ENCODE measurements at regions not wholly inside any gene's neighbourhood (a gene's known extent, or its start where the extent isn't known, plus 50 kb on each side); places are given as distances from the start of the nearest gene placed in this dataset.
"Not testable (repeated sequence)": the region's sequence is repeated elsewhere in the genome, so short reads cannot be mapped to it uniquely, and the experiment has no call there.

DNA sequence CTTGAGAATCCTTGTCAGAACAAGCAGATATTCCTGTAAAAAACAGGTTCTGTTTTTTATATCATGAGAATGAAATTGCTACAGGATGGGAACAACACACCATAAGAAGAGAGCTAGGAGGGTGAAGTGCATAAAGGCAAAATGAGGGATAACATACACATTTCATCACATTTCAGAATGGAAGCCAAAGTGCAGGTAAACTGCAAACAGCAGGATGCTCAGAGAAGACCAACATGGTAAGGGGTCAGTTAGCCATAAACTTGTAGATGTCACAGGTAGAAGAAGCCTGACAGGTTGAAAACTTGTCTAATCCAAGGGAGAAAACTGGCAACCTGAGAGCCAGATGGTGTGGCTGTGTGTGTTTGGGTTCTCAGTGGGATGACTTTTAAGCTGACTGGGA lies 88.9 kb upstream of the FAT1 start:
- intact Hi-C loops (cut with DNase I) = no loop called here
- DNase-seq (ENCODE audit: missing footprints) (no peak), ATAC-seq (no peak)

- ATAC-seq (no peak), DNase-seq (ENCODE audit: missing footprints) (no peak)
- intact Hi-C loops (cut with DNase I) = no loop called here
Observed at GRCh38 chr4:186813377-186814068, 89.9 kb upstream of the FAT1 start.

GRCh38 chr4:186814535-186815070 lies 90.9 kb upstream of the FAT1 start:
- DNase-seq (ENCODE audit: missing footprints) (no peak), ATAC-seq (no peak)
- intact Hi-C loops (cut with DNase I) = no loop called here

DNA sequence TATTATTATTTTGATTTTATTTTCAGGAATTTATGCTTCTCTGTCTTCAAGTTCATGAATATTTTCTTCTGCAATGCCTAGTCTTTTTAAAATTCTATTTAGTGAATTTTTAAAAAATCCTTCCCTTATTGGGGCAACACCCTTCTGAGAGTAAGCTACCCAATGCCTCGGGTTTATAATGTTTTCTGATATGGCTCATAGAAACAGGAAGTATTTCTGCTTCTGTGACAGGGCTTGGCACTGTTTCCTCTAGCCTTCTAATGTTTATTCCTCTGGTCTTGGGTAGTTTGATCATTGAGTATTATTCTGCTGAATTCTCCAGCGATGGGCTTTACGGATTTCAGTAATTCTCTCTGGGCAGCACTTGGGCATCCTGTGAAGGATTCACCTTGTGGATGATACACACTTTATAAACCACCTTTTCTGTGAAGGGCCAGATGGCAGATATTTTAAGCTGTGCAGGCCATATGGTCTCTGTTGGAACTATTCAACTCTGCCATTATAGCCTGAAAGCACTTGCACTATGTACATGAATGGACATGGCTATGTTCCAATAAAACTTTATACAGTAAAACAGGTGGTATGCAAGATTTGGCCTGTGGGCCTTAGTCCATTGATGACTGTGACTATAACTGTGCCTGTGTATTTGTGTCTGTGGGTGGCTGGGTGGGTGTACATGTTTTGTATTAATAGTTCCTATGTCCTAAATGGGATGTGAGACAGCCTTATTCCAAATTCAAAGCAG lies 95.9 kb upstream of the FAT1 start:
- intact Hi-C loops (cut with DNase I) = no loop called here
- ATAC-seq (no peak), DNase-seq (ENCODE audit: missing footprints) (no peak)

- ATAC-seq = no peak
- DNase-seq (ENCODE audit: missing footprints) = peak; percentile 70
- intact Hi-C loops (cut with DNase I) = no loop called here
Observed at GRCh38 chr4:186820391-186820891, 96.8 kb upstream of the FAT1 start.

DNA sequence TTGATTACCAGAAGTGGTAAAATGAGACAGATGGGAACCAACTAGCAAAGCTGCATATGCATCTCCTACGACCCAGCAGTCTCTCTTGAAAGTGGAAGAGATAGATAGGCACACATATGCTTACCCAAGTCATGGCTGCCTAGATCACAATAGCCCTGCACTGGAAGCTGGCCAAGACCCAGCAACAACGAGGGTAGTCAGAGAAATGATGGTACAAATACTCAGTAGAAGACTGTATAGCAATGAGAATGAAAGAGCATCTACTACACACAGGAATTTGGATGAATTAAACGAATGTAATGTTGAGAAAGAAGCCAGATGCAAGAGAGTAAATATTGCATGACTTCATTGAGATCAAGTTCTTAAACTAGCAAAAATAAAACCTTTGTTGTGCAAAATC lies 100.3 kb upstream of the FAT1 start:
- intact Hi-C loops (cut with DNase I) = no loop called here
- DNase-seq (ENCODE audit: missing footprints) (no peak), ATAC-seq (no peak)

GRCh38 chr4:186825069-186825468 lies 101.4 kb upstream of the FAT1 start:
- ATAC-seq (no peak), DNase-seq (ENCODE audit: missing footprints) (no peak)
- intact Hi-C loops (cut with DNase I) = no loop called here

GRCh38 chr4:186826006-186826405 lies 102.3 kb upstream of the FAT1 start:
- DNase-seq (ENCODE audit: missing footprints) (no peak), ATAC-seq (no peak)
- intact Hi-C loops (cut with DNase I) = no loop called here

GRCh38 chr4:186826846-186827533 lies 103.3 kb upstream of the FAT1 start:
- intact Hi-C loops (cut with DNase I) = no loop called here
- ATAC-seq (no peak), DNase-seq (ENCODE audit: missing footprints) (no peak)

DNA sequence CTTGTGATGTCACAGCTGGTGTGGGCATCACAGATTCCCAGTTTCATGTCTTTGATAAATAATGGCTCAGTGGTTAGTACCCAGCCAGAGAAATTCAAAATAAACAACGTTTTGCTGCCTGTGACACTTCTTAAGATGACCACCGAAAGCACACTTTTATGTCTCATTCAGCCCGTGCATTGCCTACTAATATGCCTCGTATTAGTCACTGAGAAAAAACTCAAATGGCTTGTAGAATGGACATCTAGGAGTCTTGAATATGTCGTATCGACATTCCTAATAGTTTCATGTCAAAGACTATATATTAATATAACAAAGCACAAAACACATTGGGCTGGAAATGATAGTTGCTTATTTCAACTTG lies 103.9 kb upstream of the FAT1 start:
- ATAC-seq = no peak
- intact Hi-C loops (cut with DNase I) = no loop called here
- DNase-seq (ENCODE audit: missing footprints) = no peak

DNA sequence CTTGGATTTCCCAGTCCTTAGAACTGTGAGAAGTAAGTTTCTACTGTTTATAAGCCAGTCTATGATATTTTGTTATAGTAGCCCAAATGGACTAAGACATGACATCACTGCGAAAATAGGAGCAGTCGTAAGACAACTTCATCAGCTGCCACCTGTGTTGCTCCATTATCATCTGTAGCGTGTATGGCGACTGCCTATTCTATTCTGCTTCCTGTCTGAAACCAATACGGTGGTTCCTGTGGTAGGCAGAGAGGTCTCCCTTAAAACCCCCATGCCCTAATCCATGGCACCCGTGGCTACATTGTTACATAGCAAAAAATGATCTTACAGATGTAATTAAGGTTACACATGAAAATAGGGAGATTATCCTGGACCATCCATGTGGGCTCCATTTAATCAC lies 105.4 kb upstream of the FAT1 start:
- intact Hi-C loops (cut with DNase I) = no loop called here
- DNase-seq (ENCODE audit: missing footprints) (no peak), ATAC-seq (no peak)

- DNase-seq (ENCODE audit: missing footprints) (no peak), ATAC-seq (peak; percentile 50)
- intact Hi-C loops (cut with DNase I) = no loop called here
Observed at GRCh38 chr4:186829740-186830449, 106.2 kb upstream of the FAT1 start.

- no peak for ATAC-seq
- intact Hi-C loops (cut with DNase I) = no loop called here
Observed at GRCh38 chr4:186831574-186831973, 107.9 kb upstream of the FAT1 start.

GRCh38 chr4:186832906-186833305 lies 109.2 kb upstream of the FAT1 start:
- intact Hi-C loops (cut with DNase I) = no loop called here
- no peak for ATAC-seq
- no peak for DNase-seq (ENCODE audit: missing footprints)

More at GRCh38 chr4:186831574-186831973, 107.9 kb upstream of the FAT1 start:
- DNase-seq (ENCODE audit: missing footprints) = no peak

- DNase-seq (ENCODE audit: missing footprints); intact Hi-C loops (cut with DNase I); ATAC-seq: not testable (repeated sequence)
Observed at GRCh38 chr4:186837463-186837862, 113.8 kb upstream of the FAT1 start.

DNA sequence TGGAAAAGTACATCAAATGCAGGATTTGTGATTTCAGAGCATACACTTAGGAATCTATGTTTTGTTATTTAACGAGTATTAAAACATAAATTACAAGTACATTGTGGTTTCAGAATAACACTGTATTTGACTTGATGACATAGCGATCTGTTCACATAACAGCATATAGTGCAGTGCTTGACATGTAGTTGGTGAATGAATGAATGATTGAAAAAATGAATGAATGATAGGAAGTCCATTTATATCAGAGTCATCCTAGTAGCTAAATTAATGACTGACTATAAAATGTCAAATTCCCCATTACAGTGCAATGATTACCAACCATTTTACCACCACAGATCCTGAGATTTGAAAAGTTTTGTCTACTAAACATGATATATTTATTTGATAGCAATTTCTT lies 114.6 kb upstream of the FAT1 start:
- intact Hi-C loops (cut with DNase I) = no loop called here
- DNase-seq (ENCODE audit: missing footprints) = no peak
- no peak for ATAC-seq

GRCh38 chr4:186839122-186840037 lies 115.7 kb upstream of the FAT1 start:
- ATAC-seq (peak; percentile 30), DNase-seq (ENCODE audit: missing footprints) (no peak)
- intact Hi-C loops (cut with DNase I) = loop anchor here (10.0 kb wide), 1 partner anchor 105 kb away; no protein-coding TSS in a partner anchor

DNA sequence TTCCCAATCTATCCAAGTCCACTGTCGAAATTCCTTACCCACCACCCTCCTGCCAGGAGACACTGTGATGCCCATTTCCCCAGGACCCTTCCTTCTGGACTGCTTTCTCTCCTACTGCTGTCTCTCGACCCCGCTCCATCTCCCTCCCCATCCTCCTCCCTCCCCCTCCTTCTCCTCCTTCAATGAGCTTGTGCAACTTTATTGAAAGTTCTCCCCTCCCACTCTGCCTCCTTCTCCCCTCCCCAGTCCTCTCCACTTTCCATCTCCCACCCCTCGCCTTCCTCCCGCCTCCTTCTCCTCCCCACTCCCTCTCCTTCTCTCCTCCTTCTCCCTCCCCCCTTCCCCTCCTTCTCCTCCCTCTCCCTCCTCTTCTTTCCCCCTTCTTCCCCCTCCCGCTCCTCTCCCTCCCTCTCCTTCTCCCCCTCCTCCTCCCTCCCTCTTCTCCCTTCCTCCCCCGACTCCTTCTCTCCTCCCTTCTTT lies 116.6 kb upstream of the FAT1 start:
- DNase-seq (ENCODE audit: missing footprints) (no peak), ATAC-seq (peak; percentile 76)
- intact Hi-C loops (cut with DNase I) = loop anchor here (10.0 kb wide), 1 partner anchor 105 kb away; no protein-coding TSS in a partner anchor

All from Right ventricle myocardium inferior (tissue), 1 donor.